Psoas muscle (tissue), 7 donors: ENCODE measurements at regions not wholly inside any gene's neighbourhood (a gene's known extent, or its start where the extent isn't known, plus 50 kb on each side); places are given as distances from the start of the nearest gene placed in this dataset.

Experiments used
- ATAC-seq, 4 donors: fragments of 200-7000 bp; cut with Tn5 transposase; one replicate each; pipeline ENCODE4 v1.9.1; 2020; ENCODE audit warnings: moderate library complexity in 3 of 4, mild to moderate bottlenecking in 2 of 4
- DNase-seq, 2 donors: peaks; one replicate each; pipeline ENCODE4 v3.0.0-alpha.2; 2020
- H3K27ac ChIP-seq: fragments of 200-600 bp; one replicate; pipeline ENCODE4 v1.8.0; 2022
- H3K27me3 ChIP-seq, 3 donors: fragments of 200-600 bp in 1 of 3; one replicate each; pipeline versions ENCODE4 v1.6.1 to v1.8.0; 2013 to 2022; ENCODE audit warnings: low read length in 2 of 3, mild to moderate bottlenecking in 2 of 3, moderate library complexity in 1 of 3; ENCODE audit not compliant: insufficient read depth in 3 of 3
- H3K36me3 ChIP-seq, 2 donors: fragments of 200-600 bp in 1 of 2; one replicate each; pipeline versions ENCODE4 v1.6.1 to v1.8.0; 2013 to 2022; ENCODE audit warnings: low read depth in 1 of 2, mild to moderate bottlenecking in 1 of 2, moderate library complexity in 1 of 2; ENCODE audit not compliant: insufficient read depth in 1 of 2
- H3K4me1 ChIP-seq: fragments of 200-600 bp; one replicate; pipeline ENCODE4 v1.8.0; 2022
- H3K4me3 ChIP-seq: fragments of 200-600 bp; one replicate; pipeline ENCODE4 v1.8.0; 2022; ENCODE audit warnings: mild to moderate bottlenecking
- H3K9me3 ChIP-seq: fragments of 200-600 bp; one replicate; pipeline ENCODE4 v1.8.0; 2022
- WGBS, 3 donors: extraction: QIAGEN DNeasy Blood & Tissue Kit; methylation state at CpG; one replicate each; pipeline versions ENCODE4 v1.1.6 to v1.1.7; 2013; 5-methylcytosine and 5-hydroxymethylcytosine counted together
- intact Hi-C, 2 donors: fragments of 100-400 bp; cut with DNase I; formaldehyde crosslinking; loops; one replicate each; pipeline versions ENCODE4 v1.11.0 to v1.14.2; 2022
- TF ChIP-seq, protein P1 (sequence below): fragments of 200-600 bp; IDR thresholded peaks from one replicate; pipeline ENCODE4 v1.8.0; 2022; ENCODE audit warnings: antibody characterized with exemption
- donor health status: healthy with polysubstance abuse.
- donor health status: DM: no; HTN: no; CAD: no; lungs with moderate emphysema.
- donor health status: Bipolar disorder and iron deficiency.
- donor health status: healthy.
- donor health status: DM: yes; HTN: yes; CAD: no.
- donor health status: DM: no; HTN: no; CAD: no.
- donor health status: DM: yes; HTN: yes; CAD: no.

DNA sequence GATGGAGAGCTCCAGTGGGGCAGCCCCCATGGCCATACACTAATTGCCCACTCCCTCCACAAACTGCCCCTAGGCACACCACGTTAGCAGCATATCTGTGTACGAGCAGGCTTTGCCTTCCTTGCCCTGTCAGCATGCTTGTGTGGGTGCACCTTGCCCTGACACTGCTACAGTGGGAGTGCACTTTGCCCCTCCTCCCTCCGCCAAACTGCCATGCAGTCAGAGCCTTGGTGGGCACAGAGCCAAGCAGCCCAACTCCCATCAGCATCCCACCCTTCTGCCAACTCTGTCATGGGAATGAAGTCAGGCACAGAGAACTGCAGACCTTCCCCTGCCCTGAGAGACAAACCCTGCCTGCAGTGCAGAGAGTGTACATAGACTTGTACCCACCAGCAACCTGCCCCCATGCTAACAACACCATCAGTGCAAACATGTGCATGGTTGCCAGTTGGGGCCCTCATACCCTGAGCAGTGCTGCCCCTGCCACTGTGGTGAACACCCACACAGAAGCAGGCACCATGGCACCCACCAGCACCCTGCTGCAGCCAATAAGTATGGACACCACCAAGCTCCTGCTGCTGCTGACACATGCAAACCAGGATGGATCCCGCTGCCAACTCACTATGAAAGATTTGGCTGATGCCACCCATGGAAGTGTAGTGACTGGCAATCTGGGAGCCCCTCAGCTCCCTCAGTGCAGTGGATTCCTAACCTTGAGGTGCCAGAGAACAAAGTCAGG, 1197.7 kb upstream of the CELF2 start:
- DNase-seq (peak in 1 of 2 donors; percentile 32), ATAC-seq (no peak)
- Histone ChIP-seq H3K27me3 (peaks cover 0 to 2% (median 0%) of the 10 kb centered on the region in 3 donors), H3K4me1 (no peaks in the 10 kb centered on the region), H3K9me3 (peaks cover 9% of the 10 kb centered on the region), H3K27ac (no peak overlapping the region), H3K4me3 (no peak overlapping the region), H3K36me3 (no peaks in the 10 kb centered on the region)
- intact Hi-C loops, result no loop called here
- WGBS, 3 donors, result 74 to 89% (median 85%) methylated on average over 4 of the region's 4 CpGs
- TF ChIP-seq, protein P1, sequence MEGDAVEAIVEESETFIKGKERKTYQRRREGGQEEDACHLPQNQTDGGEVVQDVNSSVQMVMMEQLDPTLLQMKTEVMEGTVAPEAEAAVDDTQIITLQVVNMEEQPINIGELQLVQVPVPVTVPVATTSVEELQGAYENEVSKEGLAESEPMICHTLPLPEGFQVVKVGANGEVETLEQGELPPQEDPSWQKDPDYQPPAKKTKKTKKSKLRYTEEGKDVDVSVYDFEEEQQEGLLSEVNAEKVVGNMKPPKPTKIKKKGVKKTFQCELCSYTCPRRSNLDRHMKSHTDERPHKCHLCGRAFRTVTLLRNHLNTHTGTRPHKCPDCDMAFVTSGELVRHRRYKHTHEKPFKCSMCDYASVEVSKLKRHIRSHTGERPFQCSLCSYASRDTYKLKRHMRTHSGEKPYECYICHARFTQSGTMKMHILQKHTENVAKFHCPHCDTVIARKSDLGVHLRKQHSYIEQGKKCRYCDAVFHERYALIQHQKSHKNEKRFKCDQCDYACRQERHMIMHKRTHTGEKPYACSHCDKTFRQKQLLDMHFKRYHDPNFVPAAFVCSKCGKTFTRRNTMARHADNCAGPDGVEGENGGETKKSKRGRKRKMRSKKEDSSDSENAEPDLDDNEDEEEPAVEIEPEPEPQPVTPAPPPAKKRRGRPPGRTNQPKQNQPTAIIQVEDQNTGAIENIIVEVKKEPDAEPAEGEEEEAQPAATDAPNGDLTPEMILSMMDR, result no peak

DNA sequence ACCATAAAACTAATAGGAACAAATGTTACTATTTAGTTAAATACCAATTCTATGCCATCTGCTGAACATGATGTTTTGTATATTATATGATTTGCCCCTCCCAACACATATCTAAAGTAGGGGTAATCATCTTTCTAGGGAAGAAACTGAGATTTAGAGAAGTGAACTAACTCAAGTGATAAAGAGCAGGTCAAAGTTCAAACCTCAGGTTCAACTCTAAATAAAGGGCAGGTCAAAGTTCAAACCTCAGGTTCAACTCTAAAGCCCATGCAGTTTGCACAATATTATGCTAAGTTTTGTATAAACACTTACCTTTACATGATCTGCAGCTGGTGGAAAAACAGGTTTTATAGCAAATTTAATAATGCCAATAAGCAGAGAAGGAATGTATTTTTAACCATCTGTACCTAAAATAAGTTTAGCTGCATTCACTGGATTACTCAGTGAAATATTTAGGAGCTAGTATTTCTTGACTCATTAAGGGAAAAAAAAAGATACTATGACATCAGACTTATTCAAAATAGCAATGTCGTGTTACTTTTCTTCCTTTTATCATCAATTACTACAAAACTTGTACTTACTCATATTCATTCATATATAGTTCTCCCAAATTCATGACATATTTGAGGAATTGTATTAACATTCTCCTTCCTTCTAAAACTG, 1194.3 kb upstream of the CELF2 start:
- intact Hi-C loops, result no loop called here
- TF ChIP-seq, protein P1, result no peak
- H3K4me1 ChIP-seq, result no peaks in the 10 kb centered on the region
- H3K4me3 ChIP-seq, result no peak overlapping the region
- H3K9me3 ChIP-seq, result no peaks in the 10 kb centered on the region
- no peak overlapping the region for H3K27ac ChIP-seq
- 53 to 61% (median 61%) methylated on average over 1 of the region's 1 CpG for WGBS, 3 donors
- ATAC-seq (no peak), DNase-seq (no peak)
- H3K36me3 ChIP-seq, result no peaks in the 10 kb centered on the region
- H3K27me3 ChIP-seq, result no peaks in the 10 kb centered on the region

DNA sequence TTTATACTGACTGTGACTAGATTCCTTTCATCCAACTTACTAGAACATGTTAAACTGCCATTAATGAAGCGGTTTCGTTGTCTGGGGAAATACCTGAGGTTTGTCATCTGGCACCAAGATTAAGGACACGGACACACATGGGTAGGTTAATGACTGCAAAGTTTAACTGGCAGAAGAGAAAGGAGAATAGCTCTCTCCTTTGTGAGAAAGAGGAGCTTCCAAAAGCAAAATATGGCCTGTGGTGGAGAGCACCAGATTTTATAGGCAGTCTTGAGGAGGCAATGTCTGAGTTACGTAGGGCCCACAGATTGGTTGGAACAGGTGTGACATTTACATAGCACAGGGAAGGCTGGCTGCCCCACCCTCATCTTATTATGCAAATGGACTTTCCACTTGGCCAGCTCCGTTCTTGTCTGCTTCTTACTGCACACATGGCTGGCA, 1193.0 kb upstream of the CELF2 start:
- intact Hi-C loops, result no loop called here

DNA sequence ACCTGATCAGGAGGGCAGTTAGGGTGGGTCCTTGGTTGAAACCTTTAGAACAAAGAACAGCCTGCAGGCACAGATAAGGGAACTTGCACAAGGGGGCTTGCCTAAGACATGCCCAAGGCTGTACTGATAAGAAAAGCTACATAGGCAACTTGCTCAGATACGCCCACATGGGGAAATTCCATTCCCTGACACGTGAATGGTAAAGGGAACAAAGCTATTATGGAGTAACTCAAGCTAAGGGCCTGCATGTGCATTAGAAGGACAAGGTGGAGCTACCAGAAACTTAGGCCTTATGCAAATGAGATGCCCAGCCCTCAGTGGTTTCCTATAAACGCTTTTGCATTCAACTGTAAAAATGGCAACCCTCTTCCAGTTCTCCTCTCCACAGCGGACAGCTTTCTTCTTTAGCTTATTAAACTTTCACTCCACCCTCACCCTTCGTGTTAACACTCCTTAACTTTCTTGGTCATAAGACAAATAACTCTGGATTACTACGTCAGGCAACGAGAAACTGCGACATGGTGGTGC, 1192.1 kb upstream of the CELF2 start:
- ATAC-seq (no peak), DNase-seq (no peak)
- Histone ChIP-seq H3K36me3 (no peaks in the 10 kb centered on the region), H3K4me3 (no peak overlapping the region), H3K27ac (no peak overlapping the region), H3K27me3 (no peaks in the 10 kb centered on the region), H3K9me3 (no peaks in the 10 kb centered on the region), H3K4me1 (no peaks in the 10 kb centered on the region)
- intact Hi-C loops, result no loop called here
- 83 to 90% (median 87%) methylated on average over 8 of the region's 8 CpGs for WGBS, 3 donors
- TF ChIP-seq, protein P1, result no peak

More for the DNA sequence above, 1193.0 kb upstream of the CELF2 start:
- H3K4me3 ChIP-seq, result no peak overlapping the region
- no peaks in the 10 kb centered on the region for H3K9me3 ChIP-seq
- DNase-seq (no peak), ATAC-seq (no peak)
- TF ChIP-seq, protein P1, result no peak
- no peaks in the 10 kb centered on the region for H3K36me3 ChIP-seq
- H3K27me3 ChIP-seq, result no peaks in the 10 kb centered on the region
- H3K4me1 ChIP-seq, result no peaks in the 10 kb centered on the region
- WGBS, 3 donors, result 65 to 80% (median 74%) methylated on average over 5 of the region's 5 CpGs
- H3K27ac ChIP-seq, result no peak overlapping the region
